Left renal pelvis (tissue), 4 donors: ENCODE measurements at regions not wholly inside any gene's neighbourhood (a gene's known extent, or its start where the extent isn't known, plus 50 kb on each side); places are given as distances from the start of the nearest gene placed in this dataset.
A peak's percentile ranks its signal among the peaks of the same experiment; 100 is the strongest.

Experiments used
- DNase-seq, 4 donors: peaks; one replicate each; pipeline ENCODE4 v3.0.0-alpha.2; 2013; ENCODE audit warnings: low read depth in 4 of 4, low spot score in 3 of 4

DNA sequence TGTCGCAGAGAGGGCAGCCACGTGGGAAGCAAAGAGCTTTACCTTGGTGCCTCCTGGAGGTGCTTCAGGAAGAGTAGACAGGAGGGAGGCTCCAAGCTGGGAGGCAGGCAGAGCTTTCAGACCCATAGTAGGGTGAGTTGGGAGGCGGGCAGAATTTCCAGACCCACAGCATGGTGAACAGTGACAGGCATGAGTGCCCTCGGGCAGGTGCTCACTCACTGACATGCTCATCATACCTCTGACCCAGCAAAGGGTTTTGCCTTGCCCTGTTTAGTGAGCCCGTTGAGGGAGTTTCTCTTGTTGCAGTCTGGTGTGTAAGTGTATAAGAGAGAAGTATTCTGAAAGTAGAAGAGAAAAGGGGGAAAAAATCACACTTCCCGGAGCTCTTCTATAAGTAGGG, 86.4 kb upstream of the NTM start:
- no peak for DNase-seq

DNA sequence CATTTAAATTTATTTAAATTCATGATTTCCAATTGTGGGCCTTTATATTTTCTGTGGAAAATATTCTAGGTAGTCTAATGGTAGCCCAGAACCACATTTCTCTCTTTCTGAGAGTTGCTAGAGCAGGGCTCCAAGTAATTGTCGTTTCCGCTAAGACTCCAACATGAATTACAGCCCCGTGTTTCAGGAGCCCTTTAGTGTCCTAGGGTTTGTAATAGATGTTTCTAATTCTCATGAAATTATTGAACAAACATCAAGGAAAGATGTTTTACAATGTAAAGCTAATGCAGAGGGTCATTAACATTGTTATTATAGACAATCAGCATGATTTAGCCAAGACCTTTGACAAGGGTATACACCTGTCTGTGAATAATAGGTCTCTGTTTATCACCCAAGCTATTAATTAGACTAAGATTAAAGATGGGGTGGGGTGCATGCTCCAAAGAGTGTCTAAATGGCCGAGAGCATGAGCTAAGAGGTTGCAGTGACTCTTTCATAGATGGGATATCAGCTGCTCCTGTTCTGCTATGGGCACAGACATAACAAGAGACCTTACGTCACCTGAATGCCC, 81.8 kb upstream of the NTM start:
- no peak for DNase-seq

DNA sequence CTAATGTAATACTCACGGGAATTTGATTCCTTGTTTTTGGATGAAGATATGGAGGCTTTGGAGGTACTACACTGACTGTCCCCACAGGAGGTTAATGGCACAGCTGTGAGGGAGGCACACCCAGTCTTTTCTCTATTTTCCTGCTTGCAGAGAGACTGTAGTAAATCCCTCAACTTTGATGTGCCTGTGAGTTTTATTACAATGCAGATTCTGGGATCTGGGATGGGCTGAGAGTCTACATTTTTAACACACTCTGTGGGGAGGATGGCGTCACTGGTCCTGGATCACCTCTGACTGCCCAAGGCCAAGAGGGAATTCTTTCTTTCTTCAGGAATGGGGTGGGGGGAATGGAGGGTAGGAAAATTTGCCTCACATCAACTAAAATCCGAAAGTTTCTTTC, 80.2 kb upstream of the NTM start:
- no peak for DNase-seq

DNA sequence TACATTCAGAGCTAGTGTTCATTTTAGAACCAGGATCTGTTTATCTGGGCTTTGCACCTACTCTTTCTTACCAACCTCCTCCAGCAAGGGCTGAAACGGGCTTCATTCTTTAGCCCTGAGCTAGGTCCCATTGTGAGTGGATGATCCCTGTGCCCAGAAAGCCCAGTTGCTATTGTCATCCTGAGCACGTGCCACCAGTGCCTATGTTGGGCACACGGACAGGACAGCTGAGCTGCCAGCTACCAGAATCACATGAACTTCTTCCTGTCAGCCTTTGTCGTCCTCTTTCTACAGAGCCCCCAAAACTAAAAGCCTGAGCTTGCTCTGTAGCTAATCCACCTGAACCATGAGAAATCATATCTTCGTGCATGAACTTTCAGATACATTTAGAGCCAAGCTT, 74.4 kb upstream of the NTM start:
- DNase-seq: no peak

DNA sequence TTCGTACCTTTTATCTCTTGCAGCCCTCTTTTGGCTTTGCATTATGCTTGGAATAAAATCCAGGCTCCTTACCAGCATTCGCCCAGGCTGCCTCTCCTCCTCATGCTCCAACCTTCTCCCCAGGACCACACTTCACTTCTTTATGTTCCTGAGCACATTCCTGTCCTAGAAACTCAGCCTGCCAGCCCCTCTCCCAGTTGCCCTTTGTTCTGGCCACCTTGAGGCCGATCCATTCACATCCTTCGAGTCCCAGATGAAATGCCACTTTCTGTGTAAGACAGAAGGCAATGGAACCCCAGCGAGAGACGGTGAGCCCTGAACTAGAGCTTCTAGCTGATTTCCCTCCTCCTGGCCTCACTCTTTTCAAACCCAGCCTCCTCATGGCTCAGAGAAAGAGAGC, 73.0 kb upstream of the NTM start:
- no peak for DNase-seq

DNA sequence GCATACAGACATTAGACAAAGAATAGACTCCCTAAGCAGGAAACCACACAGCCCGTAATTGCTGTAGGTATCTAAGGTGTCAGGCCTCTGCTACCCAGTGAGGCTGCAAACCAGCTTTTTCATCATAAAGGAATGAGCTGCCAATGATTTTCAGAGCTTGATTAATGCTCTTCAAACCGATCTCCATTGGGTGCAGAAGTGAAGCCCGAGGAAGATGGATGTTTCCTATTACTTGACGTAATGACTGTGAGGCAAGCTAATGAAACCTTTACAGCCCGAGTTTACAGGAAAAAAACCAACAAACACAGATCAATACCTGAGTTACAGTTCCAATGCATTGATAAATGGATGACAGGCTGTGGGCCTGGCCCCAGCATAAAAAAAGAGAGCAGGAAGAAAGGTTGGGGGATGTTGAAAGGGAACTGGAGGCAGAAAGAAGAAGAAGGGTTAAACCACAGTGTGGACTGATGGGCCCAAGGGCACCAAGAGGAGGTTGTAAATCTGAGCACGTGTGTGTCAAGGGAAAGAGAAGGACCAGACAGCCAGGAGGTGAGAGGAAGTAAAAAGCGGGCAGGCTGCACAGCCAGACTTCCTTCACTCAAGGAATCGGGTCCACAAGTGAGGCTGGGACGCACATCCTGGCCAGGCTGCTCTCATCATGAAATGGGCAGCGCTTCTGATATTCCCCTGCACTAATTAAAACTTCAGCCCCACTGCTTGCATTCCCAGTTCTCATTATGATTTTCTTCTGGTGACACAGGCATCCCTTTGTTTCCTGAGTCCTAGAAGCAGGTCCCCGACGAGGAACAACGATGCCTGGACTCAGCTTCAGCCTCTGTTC, 70.6 kb upstream of the NTM start:
- DNase-seq: no peak

DNA sequence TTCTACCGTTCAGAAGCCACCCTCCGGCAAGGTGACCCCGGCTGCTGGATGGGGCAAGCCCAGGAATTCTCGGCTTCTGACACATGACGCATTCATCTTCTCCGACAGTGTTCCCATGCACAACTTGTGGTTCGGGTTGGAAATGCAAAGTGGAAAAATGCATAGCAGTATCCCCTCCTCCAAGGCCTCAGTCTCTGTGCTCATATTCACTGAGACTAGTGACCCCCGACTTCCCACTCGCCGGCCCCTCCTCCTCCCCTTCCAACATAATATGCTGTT, 70.0 kb upstream of the NTM start:
- peak in 1 of 4 donors; percentile 15 for DNase-seq

DNA sequence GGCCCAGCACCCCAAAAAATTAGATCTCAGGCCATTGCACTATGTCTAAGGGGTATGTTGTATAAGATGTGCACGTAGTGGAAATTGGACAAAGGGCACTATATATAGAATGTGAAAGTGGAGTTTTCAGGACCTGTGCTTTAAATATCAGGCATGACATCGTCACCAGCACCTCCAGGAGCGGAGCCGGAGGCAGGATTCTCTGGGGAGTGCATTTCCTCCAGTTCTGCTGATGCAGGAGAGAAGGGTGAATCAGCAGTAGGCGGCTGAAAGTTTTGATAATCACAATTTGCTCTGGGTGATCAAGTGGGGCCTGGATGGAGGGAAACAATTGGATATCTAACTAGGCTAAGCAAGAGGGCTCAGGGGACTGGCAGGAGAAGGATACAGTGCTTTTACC, 69.1 kb upstream of the NTM start:
- DNase-seq: no peak

DNA sequence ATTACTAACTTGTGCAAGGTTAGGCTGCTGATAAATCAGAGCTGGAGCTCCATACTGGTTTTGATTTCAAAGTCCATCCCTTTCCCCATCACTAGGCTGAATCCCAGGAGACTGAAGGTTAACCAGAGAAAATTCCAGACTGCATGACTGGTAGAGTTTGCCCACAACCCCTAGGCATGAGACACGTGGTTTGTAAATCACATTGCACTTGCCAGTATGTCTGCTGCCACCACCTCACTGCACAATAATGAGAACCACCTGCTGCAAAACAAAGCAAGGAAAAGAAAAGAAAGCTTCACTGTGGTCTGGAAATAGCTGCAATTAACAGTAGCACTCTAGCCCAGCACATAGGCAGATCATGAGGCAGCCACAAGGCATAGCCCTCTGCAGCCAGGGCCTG, 67.6 kb upstream of the NTM start:
- DNase-seq: no peak

DNA sequence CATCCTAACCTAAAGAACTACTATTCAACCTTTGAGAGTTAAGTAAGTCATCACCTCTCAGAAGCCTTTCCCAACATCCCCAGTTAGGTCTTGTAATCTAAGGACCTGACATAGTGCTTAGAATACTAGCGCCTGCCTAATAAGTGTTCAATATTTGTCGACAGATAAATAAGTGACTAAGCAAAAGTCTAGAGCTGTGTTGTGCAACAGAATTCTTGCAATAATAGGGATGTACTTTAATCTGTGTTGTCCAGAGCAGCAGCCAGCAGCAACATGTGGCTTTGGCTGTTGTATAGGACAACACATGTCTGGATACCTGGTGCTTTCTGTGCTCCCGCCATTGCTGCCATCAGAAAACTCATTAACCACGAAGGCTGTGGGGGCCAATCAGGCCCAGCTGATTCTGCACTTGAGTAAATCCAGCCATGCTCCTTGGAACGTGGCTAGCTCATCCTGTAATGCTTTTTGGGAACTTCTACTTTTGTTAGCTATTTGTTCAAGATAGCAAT, 66.8 kb upstream of the NTM start:
- no peak for DNase-seq

DNA sequence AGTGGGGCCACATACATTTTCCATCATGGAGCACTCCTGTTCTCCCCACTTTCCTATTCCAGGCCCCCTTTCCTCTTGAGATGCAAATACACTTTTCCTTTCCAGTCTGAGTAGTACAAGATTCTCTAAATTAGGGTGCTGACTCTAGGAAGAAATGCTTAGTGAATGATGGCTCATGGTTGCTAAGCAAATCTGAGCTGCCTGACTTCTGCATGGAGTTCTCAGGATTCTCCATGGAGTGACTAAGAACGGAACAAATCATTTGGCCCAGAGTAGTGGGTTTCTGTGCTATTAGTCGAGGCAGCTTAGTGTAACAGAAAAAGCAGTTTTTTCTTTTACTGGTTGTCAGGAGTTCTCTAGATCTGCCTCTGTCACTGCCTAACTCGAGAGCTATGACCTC, 65.4 kb upstream of the NTM start:
- DNase-seq: no peak

DNA sequence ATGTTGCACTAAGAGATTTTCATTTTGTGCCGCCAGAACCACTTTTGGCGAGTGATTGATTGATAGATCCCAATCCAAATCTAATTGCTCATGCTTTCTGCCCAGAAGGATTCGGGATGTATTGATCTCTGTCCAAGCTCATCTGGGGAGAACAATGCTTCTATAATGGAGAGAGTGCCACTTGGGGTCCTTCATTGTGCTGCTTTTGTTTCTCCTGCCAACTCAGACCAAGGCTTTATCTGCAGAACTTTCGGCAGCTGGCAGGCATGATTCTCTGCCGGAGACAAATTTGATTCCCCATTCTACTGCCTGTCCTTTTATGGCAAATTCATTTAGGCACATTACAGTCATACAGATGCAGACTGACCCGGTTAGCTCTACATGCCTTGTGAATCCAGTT, 62.9 kb upstream of the NTM start:
- no peak for DNase-seq

DNA sequence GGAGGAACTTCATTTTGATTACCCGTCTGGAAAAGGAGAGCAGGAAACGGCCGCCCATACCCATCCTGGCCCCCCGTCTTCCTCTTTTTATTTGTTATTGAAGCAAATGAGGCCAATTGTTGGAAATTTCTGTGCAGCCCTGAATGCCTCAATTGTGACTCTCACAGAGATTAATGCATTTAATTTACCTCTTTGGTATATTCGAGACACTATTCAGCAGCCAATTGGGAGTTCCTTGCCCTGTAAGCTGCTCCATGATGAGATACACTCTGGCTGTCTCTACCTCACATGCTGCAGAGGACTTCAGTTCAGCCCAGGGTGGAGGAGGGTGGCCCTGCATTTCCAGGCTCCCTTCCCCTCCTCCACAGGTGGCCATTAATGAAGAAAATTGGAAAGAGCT, 60.6 kb upstream of the NTM start:
- DNase-seq: no peak

DNA sequence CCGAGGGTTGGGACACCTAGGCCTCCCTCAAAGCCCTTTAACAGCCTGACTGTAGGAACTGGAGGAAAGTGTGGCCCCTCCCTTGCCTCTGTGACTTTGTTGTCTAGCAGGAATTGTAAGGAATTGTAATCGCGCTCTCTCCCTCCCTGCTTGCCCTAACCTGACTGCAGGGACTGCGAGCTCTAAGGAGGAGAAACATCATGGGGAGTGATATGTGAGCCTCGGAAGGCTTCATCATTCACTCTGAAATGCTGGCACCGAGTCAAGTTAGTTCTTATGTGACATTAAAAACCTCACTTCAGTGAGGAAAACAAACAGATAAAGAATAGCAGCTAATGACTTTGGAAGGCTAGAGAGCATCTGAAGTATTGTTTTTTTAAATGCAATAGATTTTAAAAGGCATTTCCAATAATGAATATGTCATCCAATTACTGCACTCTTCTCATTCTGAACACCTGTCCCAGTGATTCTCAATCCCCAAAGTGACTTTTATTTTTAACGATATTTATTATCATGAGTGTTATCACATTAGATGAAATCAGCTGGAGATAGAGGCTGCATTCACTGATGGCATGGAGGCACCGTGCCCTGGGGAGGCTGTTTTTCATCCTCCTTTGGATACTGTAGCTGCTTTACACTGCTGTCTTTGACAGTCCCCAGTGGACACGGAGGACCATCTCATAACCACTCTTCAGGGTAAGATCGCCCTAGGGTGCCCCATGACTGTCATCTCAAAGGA, 58.5 kb upstream of the NTM start:
- DNase-seq: peak in 1 of 4 donors; percentile 48
